ENCODE measurements at regions not wholly inside any gene's neighbourhood (a gene's known extent, or its start where the extent isn't known, plus 50 kb on each side); places are given as distances from the start of the nearest gene placed in this dataset.

- no peak for TF ChIP-seq EZH2 (IDR thresholded peaks at IDR 0.05; ENCODE audit: insufficient read depth, poor library complexity, severe bottlenecking)
- TF ChIP-seq EZH2phosphoT487 (IDR thresholded peaks at IDR 0.05; ENCODE audit: insufficient read depth, low read depth), result no peak
Measured at GRCh38 chr11:120037111-120037510, 100.8 kb downstream of the TRIM29 start.

Measured in GM23248 (cell line).